ENCODE measurements at regions not wholly inside any gene's neighbourhood (a gene's known extent, or its start where the extent isn't known, plus 50 kb on each side); places are given as distances from the start of the nearest gene placed in this dataset.

DNA sequence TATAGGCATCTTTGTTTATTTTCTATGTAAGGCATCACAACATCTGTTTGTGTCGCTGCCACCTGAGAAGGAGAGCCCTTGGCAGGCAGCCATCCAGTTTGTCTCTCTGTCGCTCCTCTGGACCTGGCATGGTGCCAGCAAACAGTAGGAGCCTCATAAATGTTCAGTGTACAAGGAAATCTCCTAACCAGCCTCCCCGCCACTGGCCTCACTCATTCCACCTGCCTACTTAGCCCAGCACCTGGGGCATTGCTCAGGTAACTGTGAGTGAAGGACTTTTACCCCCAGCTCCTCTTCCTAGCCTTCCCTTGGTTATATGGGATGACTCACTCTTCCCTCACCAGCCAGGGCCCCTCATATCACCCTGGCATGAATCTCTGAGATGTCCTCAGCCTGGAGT, 61.7 kb upstream of the NPTX2 start (continued):
- no peak for TF ChIP-seq POLR2A (IDR thresholded peaks at IDR 0.05; ENCODE audit: control extremely low read depth in 1 of 2, low read depth in 2 of 2, low read length in 2 of 2)
- no peak for TF ChIP-seq NANOG (IDR thresholded peaks at IDR 0.05; ENCODE audit: insufficient read depth, low read depth, low read length, poor library complexity, severe bottlenecking)
- TF ChIP-seq GABPA (IDR thresholded peaks at IDR 0.05; ENCODE audit: borderline replicate concordance, insufficient read depth, low read length), result no peak
- no peak for TF ChIP-seq KDM5A (IDR thresholded peaks at IDR 0.05; ENCODE audit: low read length)
